Ishikawa (cell line): ENCODE measurements at regions not wholly inside any gene's neighbourhood (a gene's known extent, or its start where the extent isn't known, plus 50 kb on each side); places are given as distances from the start of the nearest gene placed in this dataset.

Source experiments
- EGR1 ChIP-seq: IDR thresholded peaks from 2 replicates; pipeline ENCODE4 v1.6.1; 2012
- FOXM1 ChIP-seq: IDR thresholded peaks from 2 replicates; pipeline ENCODE4 v1.6.1; 2012; ENCODE audit warnings: low read depth, borderline replicate concordance
- MAX ChIP-seq: IDR thresholded peaks from 2 replicates; pipeline ENCODE4 v1.6.1; 2012
- NFIC ChIP-seq: IDR thresholded peaks from 2 replicates; pipeline ENCODE4 v1.6.1; 2012
- USF1 ChIP-seq: IDR thresholded peaks from 2 replicates; pipeline ENCODE4 v1.6.1; 2012
- YY1 ChIP-seq: IDR thresholded peaks from 2 replicates; pipeline ENCODE4 v1.6.1; 2012; ENCODE audit warnings: low read depth
- ZBTB7A ChIP-seq: IDR thresholded peaks from 2 replicates; pipeline ENCODE4 v1.6.1; 2012; ENCODE audit warnings: low read depth

GRCh38 chr2:217357886-217358620 lies 498.2 kb upstream of the TNP1 start:
- TF ChIP-seq NFIC: no peak
- TF ChIP-seq EGR1: no peak
- TF ChIP-seq MAX: no peak
- TF ChIP-seq YY1: no peak
- no peak for TF ChIP-seq USF1
- no peak for TF ChIP-seq FOXM1
- no peak for TF ChIP-seq ZBTB7A
